SK-N-SH treated with all-trans-retinoic acid at 6 μM for 48 hours (cell line): ENCODE measurements at regions not wholly inside any gene's neighbourhood (a gene's known extent, or its start where the extent isn't known, plus 50 kb on each side); places are given as distances from the start of the nearest gene placed in this dataset.
"Not testable (repeated sequence)": the region's sequence is repeated elsewhere in the genome, so short reads cannot be mapped to it uniquely, and the experiment has no call there.

Experiments used
- ARNTL ChIP-seq: fragments of 450-650 bp; formaldehyde crosslinking; IDR thresholded peaks from 2 replicates; pipeline ENCODE4 v1.5.0; 2020; ENCODE audit warnings: low read depth, mild to moderate bottlenecking, moderate library complexity, borderline replicate concordance
- CSDC2 ChIP-seq: fragments of 250-450 bp; sonication (Bioruptor Pico); IDR thresholded peaks from 2 replicates; pipeline ENCODE4 v1.5.0; 2020; ENCODE audit warnings: mild to moderate bottlenecking, moderate library complexity
- ESRRG ChIP-seq: fragments of 250-450 bp; sonication (Bioruptor Pico); IDR thresholded peaks from 2 replicates; pipeline ENCODE4 v1.6.1; 2021; ENCODE audit warnings: mild to moderate bottlenecking
- OSR1 ChIP-seq: fragments of 250-450 bp; sonication (Bioruptor Pico); IDR thresholded peaks from 2 replicates; pipeline ENCODE4 v1.8.0; 2022; ENCODE audit warnings: moderate library complexity, mild to moderate bottlenecking, inconsistent platforms
- RARB ChIP-seq: fragments of 250-450 bp; sonication (Bioruptor Pico); IDR thresholded peaks from 2 replicates; pipeline ENCODE4 v1.8.0; 2021; ENCODE audit warnings: mild to moderate bottlenecking, moderate library complexity
- SNAI2 ChIP-seq: fragments of 250-450 bp; sonication (Bioruptor Pico); IDR thresholded peaks from 2 replicates; pipeline ENCODE4 v1.5.0; 2020; ENCODE audit warnings: mild to moderate bottlenecking, moderate library complexity
- ZFP30 ChIP-seq: fragments of 450-650 bp; formaldehyde crosslinking; IDR thresholded peaks from 2 replicates; pipeline ENCODE4 v1.5.0; 2022; ENCODE audit warnings: mild to moderate bottlenecking, moderate library complexity
- ZNF8 ChIP-seq: fragments of 450-650 bp; formaldehyde crosslinking; IDR thresholded peaks from 2 replicates; pipeline ENCODE4 v1.5.0; 2020; ENCODE audit warnings: mild to moderate bottlenecking, moderate library complexity
- TF ChIP-seq, protein P1 (sequence below): fragments of 250-450 bp; sonication (Bioruptor Pico); IDR thresholded peaks from 2 replicates; pipeline ENCODE4 v1.8.0; 2021; ENCODE audit warnings: low read depth, mild to moderate bottlenecking, moderate library complexity, borderline replicate concordance
- TF ChIP-seq, protein P2 (sequence below): fragments of 250-450 bp; sonication (Bioruptor Pico); IDR thresholded peaks from 2 replicates; pipeline ENCODE4 v1.8.0; 2020; ENCODE audit warnings: mild to moderate bottlenecking, moderate library complexity, borderline replicate concordance
- TF ChIP-seq, protein P3 (sequence below): fragments of 250-450 bp; sonication (Bioruptor Pico); IDR thresholded peaks from 2 replicates; pipeline ENCODE4 v1.5.1; 2020; ENCODE audit warnings: low read depth, mild to moderate bottlenecking, moderate library complexity
- TF ChIP-seq, protein P4 (sequence below): fragments of 250-450 bp; sonication (Bioruptor Pico); IDR thresholded peaks from 2 replicates; pipeline ENCODE4 v1.5.1; 2021; ENCODE audit warnings: mild to moderate bottlenecking, moderate library complexity

DNA sequence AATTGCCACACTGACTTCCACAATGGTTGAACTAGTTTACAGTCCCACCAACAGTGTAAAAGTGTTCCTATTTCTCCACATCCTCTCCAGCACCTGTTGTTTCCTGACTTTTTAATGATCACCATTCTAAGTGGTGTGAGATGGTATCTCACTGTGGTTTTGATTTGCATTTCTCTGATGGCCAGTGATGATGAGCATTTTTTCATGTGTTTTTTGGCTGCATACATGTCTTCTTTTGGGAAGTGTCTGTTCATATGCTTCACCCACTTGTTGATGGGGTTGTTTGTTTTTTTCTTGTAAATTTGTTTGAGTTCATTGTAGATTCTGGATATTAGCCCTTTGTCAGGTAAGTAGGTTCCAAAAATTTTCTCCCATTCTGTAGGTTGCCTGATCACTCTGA is 148.5 kb upstream of the ACTBL2 start:
- TF ChIP-seq OSR1 (CRISPR knock-in tag); ZNF8; SNAI2 (CRISPR knock-in tag); RARB (CRISPR knock-in tag); ARNTL (CRISPR knock-in tag); ZFP30 (CRISPR knock-in tag); CSDC2; ESRRG: not testable (repeated sequence)
- TF ChIP-seq, protein P1, sequence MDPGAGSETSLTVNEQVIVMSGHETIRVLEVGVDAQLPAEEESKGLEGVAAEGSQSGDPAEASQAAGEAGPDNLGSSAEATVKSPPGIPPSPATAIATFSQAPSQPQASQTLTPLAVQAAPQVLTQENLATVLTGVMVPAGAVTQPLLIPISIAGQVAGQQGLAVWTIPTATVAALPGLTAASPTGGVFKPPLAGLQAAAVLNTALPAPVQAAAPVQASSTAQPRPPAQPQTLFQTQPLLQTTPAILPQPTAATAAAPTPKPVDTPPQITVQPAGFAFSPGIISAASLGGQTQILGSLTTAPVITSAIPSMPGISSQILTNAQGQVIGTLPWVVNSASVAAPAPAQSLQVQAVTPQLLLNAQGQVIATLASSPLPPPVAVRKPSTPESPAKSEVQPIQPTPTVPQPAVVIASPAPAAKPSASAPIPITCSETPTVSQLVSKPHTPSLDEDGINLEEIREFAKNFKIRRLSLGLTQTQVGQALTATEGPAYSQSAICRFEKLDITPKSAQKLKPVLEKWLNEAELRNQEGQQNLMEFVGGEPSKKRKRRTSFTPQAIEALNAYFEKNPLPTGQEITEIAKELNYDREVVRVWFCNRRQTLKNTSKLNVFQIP = not testable (repeated sequence)
- TF ChIP-seq, protein P2, sequence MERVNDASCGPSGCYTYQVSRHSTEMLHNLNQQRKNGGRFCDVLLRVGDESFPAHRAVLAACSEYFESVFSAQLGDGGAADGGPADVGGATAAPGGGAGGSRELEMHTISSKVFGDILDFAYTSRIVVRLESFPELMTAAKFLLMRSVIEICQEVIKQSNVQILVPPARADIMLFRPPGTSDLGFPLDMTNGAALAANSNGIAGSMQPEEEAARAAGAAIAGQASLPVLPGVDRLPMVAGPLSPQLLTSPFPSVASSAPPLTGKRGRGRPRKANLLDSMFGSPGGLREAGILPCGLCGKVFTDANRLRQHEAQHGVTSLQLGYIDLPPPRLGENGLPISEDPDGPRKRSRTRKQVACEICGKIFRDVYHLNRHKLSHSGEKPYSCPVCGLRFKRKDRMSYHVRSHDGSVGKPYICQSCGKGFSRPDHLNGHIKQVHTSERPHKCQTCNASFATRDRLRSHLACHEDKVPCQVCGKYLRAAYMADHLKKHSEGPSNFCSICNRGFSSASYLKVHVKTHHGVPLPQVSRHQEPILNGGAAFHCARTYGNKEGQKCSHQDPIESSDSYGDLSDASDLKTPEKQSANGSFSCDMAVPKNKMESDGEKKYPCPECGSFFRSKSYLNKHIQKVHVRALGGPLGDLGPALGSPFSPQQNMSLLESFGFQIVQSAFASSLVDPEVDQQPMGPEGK (CRISPR knock-in tag) = not testable (repeated sequence)
- TF ChIP-seq, protein P3, sequence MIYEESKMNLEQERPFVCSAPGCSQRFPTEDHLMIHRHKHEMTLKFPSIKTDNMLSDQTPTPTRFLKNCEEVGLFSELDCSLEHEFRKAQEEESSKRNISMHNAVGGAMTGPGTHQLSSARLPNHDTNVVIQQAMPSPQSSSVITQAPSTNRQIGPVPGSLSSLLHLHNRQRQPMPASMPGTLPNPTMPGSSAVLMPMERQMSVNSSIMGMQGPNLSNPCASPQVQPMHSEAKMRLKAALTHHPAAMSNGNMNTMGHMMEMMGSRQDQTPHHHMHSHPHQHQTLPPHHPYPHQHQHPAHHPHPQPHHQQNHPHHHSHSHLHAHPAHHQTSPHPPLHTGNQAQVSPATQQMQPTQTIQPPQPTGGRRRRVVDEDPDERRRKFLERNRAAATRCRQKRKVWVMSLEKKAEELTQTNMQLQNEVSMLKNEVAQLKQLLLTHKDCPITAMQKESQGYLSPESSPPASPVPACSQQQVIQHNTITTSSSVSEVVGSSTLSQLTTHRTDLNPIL (CRISPR knock-in tag) = not testable (repeated sequence)
- TF ChIP-seq, protein P4, sequence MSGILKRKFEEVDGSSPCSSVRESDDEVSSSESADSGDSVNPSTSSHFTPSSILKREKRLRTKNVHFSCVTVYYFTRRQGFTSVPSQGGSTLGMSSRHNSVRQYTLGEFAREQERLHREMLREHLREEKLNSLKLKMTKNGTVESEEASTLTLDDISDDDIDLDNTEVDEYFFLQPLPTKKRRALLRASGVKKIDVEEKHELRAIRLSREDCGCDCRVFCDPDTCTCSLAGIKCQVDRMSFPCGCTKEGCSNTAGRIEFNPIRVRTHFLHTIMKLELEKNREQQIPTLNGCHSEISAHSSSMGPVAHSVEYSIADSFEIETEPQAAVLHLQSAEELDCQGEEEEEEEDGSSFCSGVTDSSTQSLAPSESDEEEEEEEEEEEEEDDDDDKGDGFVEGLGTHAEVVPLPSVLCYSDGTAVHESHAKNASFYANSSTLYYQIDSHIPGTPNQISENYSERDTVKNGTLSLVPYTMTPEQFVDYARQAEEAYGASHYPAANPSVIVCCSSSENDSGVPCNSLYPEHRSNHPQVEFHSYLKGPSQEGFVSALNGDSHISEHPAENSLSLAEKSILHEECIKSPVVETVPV (CRISPR knock-in tag) = not testable (repeated sequence)
